ENCODE measurements at regions not wholly inside any gene's neighbourhood (a gene's known extent, or its start where the extent isn't known, plus 50 kb on each side); places are given as distances from the start of the nearest gene placed in this dataset.

DNA sequence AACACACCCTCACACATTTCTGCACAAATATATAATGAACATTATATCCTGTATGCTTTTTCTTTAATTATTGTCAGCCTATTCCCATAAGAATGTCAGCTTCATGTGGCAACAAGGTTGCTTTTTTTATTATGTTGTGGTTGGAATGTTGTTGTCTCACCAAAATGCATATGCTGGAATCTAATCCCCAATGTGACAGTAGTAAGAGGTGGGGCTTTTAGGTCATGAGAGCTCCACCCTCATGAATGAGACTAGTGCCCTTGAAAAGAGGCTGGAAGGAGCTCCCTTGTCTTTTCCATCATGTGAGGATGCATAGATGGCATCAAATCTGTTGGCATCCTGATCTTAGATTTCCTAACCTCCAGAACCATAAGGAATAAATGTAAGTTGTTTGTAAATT, 131.3 kb upstream of the IRX6 start:
- TF ChIP-seq, protein P1, sequence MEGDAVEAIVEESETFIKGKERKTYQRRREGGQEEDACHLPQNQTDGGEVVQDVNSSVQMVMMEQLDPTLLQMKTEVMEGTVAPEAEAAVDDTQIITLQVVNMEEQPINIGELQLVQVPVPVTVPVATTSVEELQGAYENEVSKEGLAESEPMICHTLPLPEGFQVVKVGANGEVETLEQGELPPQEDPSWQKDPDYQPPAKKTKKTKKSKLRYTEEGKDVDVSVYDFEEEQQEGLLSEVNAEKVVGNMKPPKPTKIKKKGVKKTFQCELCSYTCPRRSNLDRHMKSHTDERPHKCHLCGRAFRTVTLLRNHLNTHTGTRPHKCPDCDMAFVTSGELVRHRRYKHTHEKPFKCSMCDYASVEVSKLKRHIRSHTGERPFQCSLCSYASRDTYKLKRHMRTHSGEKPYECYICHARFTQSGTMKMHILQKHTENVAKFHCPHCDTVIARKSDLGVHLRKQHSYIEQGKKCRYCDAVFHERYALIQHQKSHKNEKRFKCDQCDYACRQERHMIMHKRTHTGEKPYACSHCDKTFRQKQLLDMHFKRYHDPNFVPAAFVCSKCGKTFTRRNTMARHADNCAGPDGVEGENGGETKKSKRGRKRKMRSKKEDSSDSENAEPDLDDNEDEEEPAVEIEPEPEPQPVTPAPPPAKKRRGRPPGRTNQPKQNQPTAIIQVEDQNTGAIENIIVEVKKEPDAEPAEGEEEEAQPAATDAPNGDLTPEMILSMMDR (conservative IDR thresholded peaks at IDR 0.05), result no peak
- no peak for TF ChIP-seq ZFX (IDR thresholded peaks at IDR 0.05)
